ENCODE measurements at regions not wholly inside any gene's neighbourhood (a gene's known extent, or its start where the extent isn't known, plus 50 kb on each side); places are given as distances from the start of the nearest gene placed in this dataset.

DNA sequence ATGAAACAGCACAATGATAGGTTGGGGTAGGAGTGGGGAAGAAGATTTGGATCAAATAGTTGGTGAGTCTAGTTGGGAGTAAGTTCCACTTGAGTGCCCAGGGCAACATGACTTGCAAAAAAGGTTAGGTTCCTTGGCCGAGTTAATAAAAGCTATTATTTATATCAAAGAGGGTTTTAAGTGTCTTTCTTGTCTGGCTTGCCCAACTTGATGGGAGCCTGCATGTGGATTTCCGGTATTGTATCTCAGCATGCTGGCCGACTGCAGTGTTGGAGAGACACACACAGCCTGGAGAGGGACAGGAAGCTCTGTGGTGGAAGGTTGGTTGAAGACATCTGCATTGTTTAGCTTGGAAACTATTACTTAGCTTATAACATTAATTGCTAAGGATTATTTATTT is 449.5 kb upstream of the TBL1XR1 start:
- TF ChIP-seq POLR2AphosphoS5 (IDR thresholded peaks at IDR 0.05) = no peak
- TF ChIP-seq, protein P1, sequence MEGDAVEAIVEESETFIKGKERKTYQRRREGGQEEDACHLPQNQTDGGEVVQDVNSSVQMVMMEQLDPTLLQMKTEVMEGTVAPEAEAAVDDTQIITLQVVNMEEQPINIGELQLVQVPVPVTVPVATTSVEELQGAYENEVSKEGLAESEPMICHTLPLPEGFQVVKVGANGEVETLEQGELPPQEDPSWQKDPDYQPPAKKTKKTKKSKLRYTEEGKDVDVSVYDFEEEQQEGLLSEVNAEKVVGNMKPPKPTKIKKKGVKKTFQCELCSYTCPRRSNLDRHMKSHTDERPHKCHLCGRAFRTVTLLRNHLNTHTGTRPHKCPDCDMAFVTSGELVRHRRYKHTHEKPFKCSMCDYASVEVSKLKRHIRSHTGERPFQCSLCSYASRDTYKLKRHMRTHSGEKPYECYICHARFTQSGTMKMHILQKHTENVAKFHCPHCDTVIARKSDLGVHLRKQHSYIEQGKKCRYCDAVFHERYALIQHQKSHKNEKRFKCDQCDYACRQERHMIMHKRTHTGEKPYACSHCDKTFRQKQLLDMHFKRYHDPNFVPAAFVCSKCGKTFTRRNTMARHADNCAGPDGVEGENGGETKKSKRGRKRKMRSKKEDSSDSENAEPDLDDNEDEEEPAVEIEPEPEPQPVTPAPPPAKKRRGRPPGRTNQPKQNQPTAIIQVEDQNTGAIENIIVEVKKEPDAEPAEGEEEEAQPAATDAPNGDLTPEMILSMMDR (IDR thresholded peaks at IDR 0.05) = no peak
